ENCODE measurements at regions not wholly inside any gene's neighbourhood (a gene's known extent, or its start where the extent isn't known, plus 50 kb on each side); places are given as distances from the start of the nearest gene placed in this dataset.

DNA sequence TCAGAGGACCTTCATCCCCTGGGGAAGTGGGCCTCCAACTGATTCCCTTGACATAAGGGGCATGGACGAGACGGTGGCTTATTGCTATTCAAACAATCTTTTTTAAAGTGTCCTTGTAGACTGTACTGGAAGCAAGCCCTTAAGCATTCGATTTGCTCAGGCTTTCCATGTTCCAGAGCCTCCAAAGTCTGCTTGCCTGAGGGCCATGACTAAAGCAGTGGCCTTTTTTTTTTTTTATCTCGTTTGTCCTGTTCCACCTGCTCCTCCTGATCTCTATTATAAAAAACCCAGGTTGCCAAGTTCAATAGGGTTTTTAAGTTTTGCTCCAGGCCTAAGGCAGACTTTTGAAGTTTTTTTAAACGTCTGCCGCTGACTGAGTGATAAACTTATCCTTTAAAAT lies 103.7 kb upstream of the AADAT start:
- TF ChIP-seq EZH2 (IDR thresholded peaks at IDR 0.05; ENCODE audit: low read length, unreplicated experiment) (no peak), EZH2phosphoT487 (IDR thresholded peaks at IDR 0.05; ENCODE audit: borderline replicate concordance, low read length) (no peak)
- TF ChIP-seq, protein P1, sequence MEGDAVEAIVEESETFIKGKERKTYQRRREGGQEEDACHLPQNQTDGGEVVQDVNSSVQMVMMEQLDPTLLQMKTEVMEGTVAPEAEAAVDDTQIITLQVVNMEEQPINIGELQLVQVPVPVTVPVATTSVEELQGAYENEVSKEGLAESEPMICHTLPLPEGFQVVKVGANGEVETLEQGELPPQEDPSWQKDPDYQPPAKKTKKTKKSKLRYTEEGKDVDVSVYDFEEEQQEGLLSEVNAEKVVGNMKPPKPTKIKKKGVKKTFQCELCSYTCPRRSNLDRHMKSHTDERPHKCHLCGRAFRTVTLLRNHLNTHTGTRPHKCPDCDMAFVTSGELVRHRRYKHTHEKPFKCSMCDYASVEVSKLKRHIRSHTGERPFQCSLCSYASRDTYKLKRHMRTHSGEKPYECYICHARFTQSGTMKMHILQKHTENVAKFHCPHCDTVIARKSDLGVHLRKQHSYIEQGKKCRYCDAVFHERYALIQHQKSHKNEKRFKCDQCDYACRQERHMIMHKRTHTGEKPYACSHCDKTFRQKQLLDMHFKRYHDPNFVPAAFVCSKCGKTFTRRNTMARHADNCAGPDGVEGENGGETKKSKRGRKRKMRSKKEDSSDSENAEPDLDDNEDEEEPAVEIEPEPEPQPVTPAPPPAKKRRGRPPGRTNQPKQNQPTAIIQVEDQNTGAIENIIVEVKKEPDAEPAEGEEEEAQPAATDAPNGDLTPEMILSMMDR (conservative IDR thresholded peaks at IDR 0.05; ENCODE audit: low read depth, low read length) = no peak
- no peak overlapping the region for H2AFZ ChIP-seq (ENCODE audit: low read length)
- BruUV-seq (replicated peaks) = no TSS peak
- no peaks in the 10 kb centered on the region for H3F3A ChIP-seq (ENCODE audit: low read length, unreplicated experiment)
- H3K4me2 ChIP-seq (ENCODE audit: low read length) = no peak overlapping the region
- ATAC-seq (no peak), DNase-seq (peak; percentile 53)
- no peak overlapping the region for H3K9ac ChIP-seq (ENCODE audit: low read length)
- H3K27ac ChIP-seq (ENCODE audit: low read length) = no peak overlapping the region
- H3K4me1 ChIP-seq (ENCODE audit: insufficient read depth, low read length) = no peaks in the 10 kb centered on the region
- no peaks in the 10 kb centered on the region for H3K27me3 ChIP-seq (ENCODE audit: low read length)
- H4K20me1 ChIP-seq (ENCODE audit: low read length) = no peaks in the 10 kb centered on the region
- ChIA-PET POLR2A (ENCODE audit: unreplicated experiment) (no interaction called here), CTCF (no interaction called here)
- intact Hi-C loops (cut with micrococcal nuclease) = no loop called here
- H3K9me3 ChIP-seq (ENCODE audit: low read length) = no peaks in the 10 kb centered on the region
- H3K4me3 ChIP-seq (ENCODE audit: low read length) = no peak overlapping the region
- H3K79me2 ChIP-seq (ENCODE audit: low read length) = no peaks in the 10 kb centered on the region
- H3K36me3 ChIP-seq (ENCODE audit: low read depth, low read length) = no peaks in the 10 kb centered on the region
- H3K9me2 ChIP-seq (replicated peaks; ENCODE audit: low read length) = no peaks in the 10 kb centered on the region

DNA sequence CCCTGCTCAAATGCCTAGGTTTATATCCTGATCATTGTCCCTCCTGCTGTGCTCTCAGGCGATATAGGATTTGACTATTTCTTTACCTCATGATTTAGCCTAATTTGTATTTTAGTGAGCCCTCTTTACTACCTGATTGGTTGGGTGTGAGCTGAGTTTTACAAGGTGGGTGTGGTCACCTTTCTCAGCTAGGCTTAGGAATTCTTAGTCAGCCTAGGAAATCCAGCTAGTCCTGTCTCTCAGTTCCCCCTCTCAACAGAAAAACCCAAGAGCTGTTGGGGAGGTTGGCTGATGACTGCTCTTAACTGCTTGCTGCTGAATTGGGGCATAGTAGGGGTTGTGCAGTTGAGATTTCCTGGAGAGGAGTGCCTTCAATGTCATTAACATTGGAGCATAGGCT lies 100.5 kb upstream of the AADAT start:
- Histone ChIP-seq H3K9me2 (replicated peaks; ENCODE audit: low read length) (no peaks in the 10 kb centered on the region), H3F3A (ENCODE audit: low read length, unreplicated experiment) (no peaks in the 10 kb centered on the region), H3K4me1 (ENCODE audit: insufficient read depth, low read length) (no peaks in the 10 kb centered on the region), H3K9ac (ENCODE audit: low read length) (no peak overlapping the region), H3K4me2 (ENCODE audit: low read length) (no peak overlapping the region), H3K27me3 (ENCODE audit: low read length) (no peaks in the 10 kb centered on the region), H3K36me3 (ENCODE audit: low read depth, low read length) (no peaks in the 10 kb centered on the region), H3K9me3 (ENCODE audit: low read length) (no peaks in the 10 kb centered on the region), H3K27ac (ENCODE audit: low read length) (no peak overlapping the region), H3K4me3 (ENCODE audit: low read length) (no peak overlapping the region), H2AFZ (ENCODE audit: low read length) (no peak overlapping the region), H4K20me1 (ENCODE audit: low read length) (no peaks in the 10 kb centered on the region), H3K79me2 (ENCODE audit: low read length) (no peaks in the 10 kb centered on the region)
- BruUV-seq (replicated peaks) = no TSS peak
- ChIA-PET CTCF (no interaction called here), POLR2A (ENCODE audit: unreplicated experiment) (no interaction called here)
- ATAC-seq = no peak
- DNase-seq = peak; percentile 30
- intact Hi-C loops (cut with micrococcal nuclease) = no loop called here
- TF ChIP-seq, protein P1 (conservative IDR thresholded peaks at IDR 0.05; ENCODE audit: low read depth, low read length) = no peak
- no peak for TF ChIP-seq EZH2phosphoT487 (IDR thresholded peaks at IDR 0.05; ENCODE audit: borderline replicate concordance, low read length)
- no peak for TF ChIP-seq EZH2 (IDR thresholded peaks at IDR 0.05; ENCODE audit: low read length, unreplicated experiment)

DNA sequence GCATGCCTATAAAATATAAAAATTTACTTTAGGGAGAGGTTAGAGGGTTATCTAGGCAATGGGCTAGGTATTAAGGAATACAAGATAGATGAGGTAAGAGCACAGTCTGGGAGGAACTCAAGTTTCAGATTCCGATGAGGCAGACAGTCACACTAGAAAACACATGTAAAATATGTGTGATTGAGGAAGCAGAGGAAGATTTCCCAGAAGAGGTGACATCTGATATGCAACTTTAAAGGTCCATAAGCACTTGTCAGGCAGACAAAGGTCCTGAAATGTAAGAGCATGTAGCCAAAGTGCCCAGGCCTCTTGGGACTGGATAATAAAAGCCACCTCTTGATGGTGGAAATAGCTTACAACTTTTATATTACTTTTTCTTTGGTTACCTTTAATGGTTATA lies 81.1 kb upstream of the AADAT start:
- Histone ChIP-seq H3K4me3 (ENCODE audit: low read length) (no peak overlapping the region), H3K9me2 (replicated peaks; ENCODE audit: low read length) (no peaks in the 10 kb centered on the region), H3K4me1 (ENCODE audit: insufficient read depth, low read length) (no peaks in the 10 kb centered on the region), H3K27me3 (ENCODE audit: low read length) (no peaks in the 10 kb centered on the region), H3K9ac (ENCODE audit: low read length) (no peak overlapping the region), H3K27ac (ENCODE audit: low read length) (no peak overlapping the region), H2AFZ (ENCODE audit: low read length) (no peak overlapping the region), H3K4me2 (ENCODE audit: low read length) (no peak overlapping the region), H3K79me2 (ENCODE audit: low read length) (no peaks in the 10 kb centered on the region), H3F3A (ENCODE audit: low read length, unreplicated experiment) (no peaks in the 10 kb centered on the region), H3K36me3 (ENCODE audit: low read depth, low read length) (no peaks in the 10 kb centered on the region), H3K9me3 (ENCODE audit: low read length) (no peaks in the 10 kb centered on the region), H4K20me1 (ENCODE audit: low read length) (no peaks in the 10 kb centered on the region)
- CTCF ChIA-PET = no interaction called here
- BruUV-seq (replicated peaks) = no TSS peak
- intact Hi-C loops (cut with micrococcal nuclease) = no loop called here
- POLR2A ChIA-PET (ENCODE audit: unreplicated experiment) = no interaction called here
- ATAC-seq (no peak), DNase-seq (no peak)
- TF ChIP-seq, protein P1 (conservative IDR thresholded peaks at IDR 0.05; ENCODE audit: low read depth, low read length) = no peak
- no peak for TF ChIP-seq EZH2phosphoT487 (IDR thresholded peaks at IDR 0.05; ENCODE audit: borderline replicate concordance, low read length)
- no peak for TF ChIP-seq EZH2 (IDR thresholded peaks at IDR 0.05; ENCODE audit: low read length, unreplicated experiment)
